DND-41 (cell line): ENCODE measurements at regions not wholly inside any gene's neighbourhood (a gene's known extent, or its start where the extent isn't known, plus 50 kb on each side); places are given as distances from the start of the nearest gene placed in this dataset.

ENCODE experiments used
- ATAC-seq: fragments of 200-7000 bp; cut with Tn5 transposase; 3 replicates; pipeline ENCODE4 v1.9.1; 2021; ENCODE audit warnings: low read depth; ENCODE audit not compliant: insufficient read depth
- DNase-seq: peaks from one replicate; pipeline ENCODE4 v3.0.0-alpha.2; 2020
- H2AFZ ChIP-seq: 2 replicates; pipeline ENCODE4 v1.6.0; 2012; ENCODE audit warnings: low read depth, low read length
- H3K27ac ChIP-seq: 2 replicates; pipeline ENCODE4 v1.5.1; 2012; ENCODE audit warnings: low read length, inconsistent platforms
- H3K27me3 ChIP-seq: fragments of 200-600 bp; sonication (generic); 2 replicates; pipeline ENCODE4 v1.6.0; 2012; ENCODE audit warnings: low read length, mild to moderate bottlenecking, inconsistent platforms; ENCODE audit not compliant: insufficient read depth, poor library complexity
- H3K36me3 ChIP-seq: 2 replicates; pipeline ENCODE4 v1.5.1; 2012; ENCODE audit warnings: low read length, inconsistent platforms; ENCODE audit not compliant: insufficient read depth
- H3K4me1 ChIP-seq: 2 replicates; pipeline ENCODE4 v1.5.1; 2012; ENCODE audit warnings: mild to moderate bottlenecking, low read length; ENCODE audit not compliant: insufficient read depth
- H3K4me2 ChIP-seq: 2 replicates; pipeline ENCODE4 v1.6.0; 2012; ENCODE audit warnings: mild to moderate bottlenecking, moderate library complexity, low read length, inconsistent platforms; ENCODE audit not compliant: insufficient read depth
- H3K4me3 ChIP-seq, 2 experiments: fragments of 200-600 bp in 1 of 2; shearing (Covaris generic) in 1 of 2; 2 replicates each; pipeline ENCODE4 v1.5.1; 2012 to 2016; ENCODE audit warnings: inconsistent platforms in 2 of 2, low read length in 2 of 2, mild to moderate bottlenecking in 2 of 2, low read depth in 1 of 2, moderate library complexity in 1 of 2
- H3K79me2 ChIP-seq: 2 replicates; pipeline ENCODE4 v1.6.0; 2012; ENCODE audit warnings: low read length, inconsistent platforms; ENCODE audit not compliant: insufficient read depth
- H3K9ac ChIP-seq: 2 replicates; pipeline ENCODE4 v1.6.0; 2012; ENCODE audit warnings: low read depth, mild to moderate bottlenecking, inconsistent platforms, low read length, moderate library complexity
- H3K9me3 ChIP-seq: 2 replicates; pipeline ENCODE4 v1.5.1; 2012; ENCODE audit warnings: low read length, moderate library complexity, mild to moderate bottlenecking, inconsistent platforms; ENCODE audit not compliant: insufficient read depth, severe bottlenecking
- H4K20me1 ChIP-seq: 2 replicates; pipeline ENCODE4 v1.6.0; 2012; ENCODE audit warnings: low read length; ENCODE audit not compliant: insufficient read depth
- CTCF ChIP-seq: IDR thresholded peaks from 2 replicates; pipeline ENCODE4 v1.5.1; 2012; ENCODE audit warnings: borderline replicate concordance, low read length, moderate library complexity, mild to moderate bottlenecking; ENCODE audit not compliant: poor library complexity, severe bottlenecking; ENCODE audit errors: extremely low read depth
- EZH2 ChIP-seq: IDR thresholded peaks from 3 replicates; pipeline ENCODE4 v1.6.1; 2012; ENCODE audit warnings: borderline replicate concordance, low read depth, mild to moderate bottlenecking, moderate library complexity, low read length, inconsistent platforms; ENCODE audit not compliant: severe bottlenecking

- ATAC-seq (no peak), DNase-seq (no peak)
- no peak overlapping the region for H3K9ac ChIP-seq
- no peaks in the 10 kb centered on the region for H3K27me3 ChIP-seq
- no peak overlapping the region for H3K27ac ChIP-seq
- TF ChIP-seq CTCF (no peak), EZH2 (no peak)
- no peaks in the 10 kb centered on the region for H3K4me1 ChIP-seq
- no peak overlapping the region for H3K4me3 ChIP-seq
- no peak overlapping the region for H3K4me2 ChIP-seq
- no peaks in the 10 kb centered on the region for H3K9me3 ChIP-seq
- no peaks in the 10 kb centered on the region for H3K79me2 ChIP-seq
- H2AFZ ChIP-seq = no peak overlapping the region
- no peaks in the 10 kb centered on the region for H4K20me1 ChIP-seq
- H3K36me3 ChIP-seq = no peaks in the 10 kb centered on the region
These were observed 667.3 kb upstream of the CITED2 start for GRCh38 chr6:140041571-140042332.

GRCh38 chr6:140041056-140041455, 666.6 kb upstream of the CITED2 start:
- no peak overlapping the region for H3K4me3 ChIP-seq
- no peak for ATAC-seq
- no peak overlapping the region for H3K9ac ChIP-seq
- no peak overlapping the region for H3K27ac ChIP-seq
- H3K36me3 ChIP-seq = no peaks in the 10 kb centered on the region
- no peaks in the 10 kb centered on the region for H4K20me1 ChIP-seq
- TF ChIP-seq CTCF (no peak), EZH2 (no peak)
- H3K9me3 ChIP-seq = no peaks in the 10 kb centered on the region
- H3K27me3 ChIP-seq = no peaks in the 10 kb centered on the region
- no peaks in the 10 kb centered on the region for H3K79me2 ChIP-seq
- no peak overlapping the region for H3K4me2 ChIP-seq
- DNase-seq = no peak
- no peaks in the 10 kb centered on the region for H3K4me1 ChIP-seq
- no peak overlapping the region for H2AFZ ChIP-seq

GRCh38 chr6:140040396-140040795, 665.9 kb upstream of the CITED2 start:
- H3K4me3 ChIP-seq = no peak overlapping the region
- H3K36me3 ChIP-seq = no peaks in the 10 kb centered on the region
- no peaks in the 10 kb centered on the region for H3K4me1 ChIP-seq
- H3K27me3 ChIP-seq = no peaks in the 10 kb centered on the region
- DNase-seq (no peak), ATAC-seq (no peak)
- no peak overlapping the region for H2AFZ ChIP-seq
- no peak for TF ChIP-seq EZH2
- no peak for TF ChIP-seq CTCF
- no peaks in the 10 kb centered on the region for H4K20me1 ChIP-seq
- H3K9me3 ChIP-seq = no peaks in the 10 kb centered on the region
- H3K27ac ChIP-seq = no peak overlapping the region
- H3K79me2 ChIP-seq = no peaks in the 10 kb centered on the region
- H3K9ac ChIP-seq = no peak overlapping the region
- no peak overlapping the region for H3K4me2 ChIP-seq
